HG03521 (cell line): ENCODE measurements at regions not wholly inside any gene's neighbourhood (a gene's known extent, or its start where the extent isn't known, plus 50 kb on each side); places are given as distances from the start of the nearest gene placed in this dataset.
"Not testable (repeated sequence)": the region's sequence is repeated elsewhere in the genome, so short reads cannot be mapped to it uniquely, and the experiment has no call there.

ENCODE experiments used
- ATAC-seq: cut with Tn5 transposase; IDR thresholded peaks from one replicate; pipeline ENCODE4 v1.9.1; 2021; ENCODE audit warnings: mild to moderate bottlenecking, moderate library complexity; ENCODE audit not compliant: unreplicated experiment

- not testable (repeated sequence) for ATAC-seq
These were observed 178.0 kb upstream of the ROPN1B start for GRCh38 chr3:125791021-125791420.

GRCh38 chr3:125810010-125810409 lies 159.0 kb upstream of the ROPN1B start:
- ATAC-seq = not testable (repeated sequence)

- not testable (repeated sequence) for ATAC-seq
These were observed 146.8 kb upstream of the ROPN1B start for GRCh38 chr3:125822175-125822574.

- ATAC-seq = not testable (repeated sequence)
These were observed 137.8 kb upstream of the ROPN1B start for GRCh38 chr3:125831005-125831750.

GRCh38 chr3:125835562-125835961 lies 133.4 kb upstream of the ROPN1B start:
- ATAC-seq = not testable (repeated sequence)

- ATAC-seq = not testable (repeated sequence)
These were observed 132.9 kb upstream of the ROPN1B start for GRCh38 chr3:125836011-125836551.

GRCh38 chr3:125836786-125837185 lies 132.2 kb upstream of the ROPN1B start:
- not testable (repeated sequence) for ATAC-seq

- ATAC-seq = not testable (repeated sequence)
These were observed 130.1 kb upstream of the ROPN1B start for GRCh38 chr3:125838857-125839256.

GRCh38 chr3:125840465-125840864 lies 128.5 kb upstream of the ROPN1B start:
- ATAC-seq = not testable (repeated sequence)

- ATAC-seq = not testable (repeated sequence)
These were observed 121.0 kb upstream of the ROPN1B start for GRCh38 chr3:125847966-125848365.

GRCh38 chr3:125855006-125855405 lies 114.0 kb upstream of the ROPN1B start:
- not testable (repeated sequence) for ATAC-seq

GRCh38 chr3:125860547-125860946 lies 108.4 kb upstream of the ROPN1B start:
- ATAC-seq = not testable (repeated sequence)

GRCh38 chr3:125862841-125863254 lies 106.1 kb upstream of the ROPN1B start:
- not testable (repeated sequence) for ATAC-seq

GRCh38 chr3:125864532-125864931 lies 104.4 kb upstream of the ROPN1B start:
- not testable (repeated sequence) for ATAC-seq

GRCh38 chr3:125886006-125886405 lies 83.0 kb upstream of the ROPN1B start:
- ATAC-seq = not testable (repeated sequence)

GRCh38 chr3:125899181-125899580 lies 69.8 kb upstream of the ROPN1B start:
- not testable (repeated sequence) for ATAC-seq

- ATAC-seq = not testable (repeated sequence)
These were observed 67.5 kb upstream of the ROPN1B start for GRCh38 chr3:125901473-125901872.

- ATAC-seq = not testable (repeated sequence)
These were observed 65.1 kb upstream of the ROPN1B start for GRCh38 chr3:125903780-125904455.

- ATAC-seq = not testable (repeated sequence)
These were observed 61.7 kb upstream of the ROPN1B start for GRCh38 chr3:125907279-125907678.

GRCh38 chr3:125910851-125911250 lies 58.1 kb upstream of the ROPN1B start:
- not testable (repeated sequence) for ATAC-seq

GRCh38 chr3:125914608-125915436 lies 54.2 kb upstream of the ROPN1B start:
- not testable (repeated sequence) for ATAC-seq
